Astrocyte of the spinal cord (primary cell): ENCODE measurements at regions not wholly inside any gene's neighbourhood (a gene's known extent, or its start where the extent isn't known, plus 50 kb on each side); places are given as distances from the start of the nearest gene placed in this dataset.

Experiments
- DNase-seq: peaks from one replicate; pipeline ENCODE4 v3.0.0; 2011; ENCODE audit warnings: low read depth, low spot score
- H3K4me3 ChIP-seq: 2 replicates; pipeline ENCODE4 v1.5.1; 2011; ENCODE audit warnings: low read depth, mild to moderate bottlenecking, low read length, moderate library complexity
- in situ Hi-C: cut with HindIII; loops from 2 replicates; pipeline ENCODE4 v1.10.0; 2017; ENCODE audit warnings: low sequenced_read_pairs
- TF ChIP-seq, protein P1 (sequence below): IDR thresholded peaks from 2 replicates; pipeline ENCODE4 v1.5.1; 2012; ENCODE audit warnings: low read depth, mild to moderate bottlenecking, low read length, inconsistent platforms

- no peak overlapping the region for H3K4me3 ChIP-seq
- no peak for DNase-seq
- TF ChIP-seq, protein P1, sequence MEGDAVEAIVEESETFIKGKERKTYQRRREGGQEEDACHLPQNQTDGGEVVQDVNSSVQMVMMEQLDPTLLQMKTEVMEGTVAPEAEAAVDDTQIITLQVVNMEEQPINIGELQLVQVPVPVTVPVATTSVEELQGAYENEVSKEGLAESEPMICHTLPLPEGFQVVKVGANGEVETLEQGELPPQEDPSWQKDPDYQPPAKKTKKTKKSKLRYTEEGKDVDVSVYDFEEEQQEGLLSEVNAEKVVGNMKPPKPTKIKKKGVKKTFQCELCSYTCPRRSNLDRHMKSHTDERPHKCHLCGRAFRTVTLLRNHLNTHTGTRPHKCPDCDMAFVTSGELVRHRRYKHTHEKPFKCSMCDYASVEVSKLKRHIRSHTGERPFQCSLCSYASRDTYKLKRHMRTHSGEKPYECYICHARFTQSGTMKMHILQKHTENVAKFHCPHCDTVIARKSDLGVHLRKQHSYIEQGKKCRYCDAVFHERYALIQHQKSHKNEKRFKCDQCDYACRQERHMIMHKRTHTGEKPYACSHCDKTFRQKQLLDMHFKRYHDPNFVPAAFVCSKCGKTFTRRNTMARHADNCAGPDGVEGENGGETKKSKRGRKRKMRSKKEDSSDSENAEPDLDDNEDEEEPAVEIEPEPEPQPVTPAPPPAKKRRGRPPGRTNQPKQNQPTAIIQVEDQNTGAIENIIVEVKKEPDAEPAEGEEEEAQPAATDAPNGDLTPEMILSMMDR: no peak
- in situ Hi-C loops: no loop called here
Observed at GRCh38 chr5:28557114-28557513, 1518.7 kb upstream of the CDH9 start.

DNA sequence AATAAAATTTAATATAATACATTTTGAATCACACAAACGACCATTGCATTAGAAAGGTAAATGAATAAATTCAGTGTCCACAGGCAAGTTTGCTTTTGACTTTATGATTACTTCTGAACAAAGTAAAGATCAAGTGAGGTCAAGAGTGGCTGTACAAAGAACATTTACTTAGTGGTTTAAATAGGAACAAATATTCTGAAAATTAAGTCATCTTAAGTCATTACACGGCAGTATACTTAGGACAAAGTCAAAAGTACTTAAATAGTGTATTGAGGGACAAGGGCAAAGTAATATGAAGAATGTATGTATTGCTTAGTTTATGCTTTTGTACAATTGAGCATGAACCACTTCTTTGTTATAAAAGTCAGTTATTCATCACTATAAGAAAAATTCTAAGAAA is 1511.2 kb upstream of the CDH9 start:
- in situ Hi-C loops: no loop called here

DNA sequence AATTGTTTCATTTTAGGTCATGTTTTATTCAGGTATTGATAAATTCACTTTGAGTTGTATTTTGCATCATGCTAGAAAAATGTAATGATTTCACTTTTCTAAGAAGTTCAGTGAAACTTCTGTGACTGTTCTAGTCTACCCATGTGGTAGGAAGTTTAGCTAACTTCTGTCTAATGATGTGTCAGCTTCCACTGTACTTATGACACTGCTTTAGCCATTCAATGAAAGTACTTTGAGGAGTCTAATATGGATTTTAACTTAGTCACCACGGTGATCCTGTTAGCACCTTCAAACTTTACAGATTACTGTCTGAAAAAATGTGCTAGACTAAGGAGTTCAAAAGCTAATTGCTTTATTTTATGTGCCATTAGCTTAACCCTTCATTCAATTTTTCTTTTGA is 1510.5 kb upstream of the CDH9 start:
- TF ChIP-seq, protein P1: no peak
- peak; percentile 32 for DNase-seq
- in situ Hi-C loops: no loop called here
- H3K4me3 ChIP-seq: no peak overlapping the region

More for the DNA sequence above, 1511.2 kb upstream of the CDH9 start:
- no peak for DNase-seq
- H3K4me3 ChIP-seq: no peak overlapping the region
- TF ChIP-seq, protein P1: no peak

DNA sequence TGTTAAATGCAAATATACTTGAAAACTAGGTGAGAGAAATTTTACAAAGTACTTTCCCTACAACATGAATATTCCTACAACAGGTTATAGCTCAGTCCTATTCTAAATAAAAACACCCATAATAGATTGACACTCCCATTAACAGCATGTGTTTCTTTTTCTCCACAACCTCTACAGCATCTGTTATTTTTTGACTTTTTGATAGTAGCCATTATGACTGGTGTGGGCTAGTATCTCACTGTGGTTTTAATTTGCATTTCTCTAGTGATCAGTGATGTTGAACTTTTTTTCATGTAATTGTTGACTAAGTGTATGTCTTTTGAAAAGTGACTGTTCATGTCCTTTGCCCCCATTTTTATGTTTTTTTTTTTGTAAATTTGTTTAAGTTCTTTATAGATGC is 1506.1 kb upstream of the CDH9 start:
- DNase-seq: no peak
- no peak overlapping the region for H3K4me3 ChIP-seq
- TF ChIP-seq, protein P1: no peak
- in situ Hi-C loops: no loop called here

DNA sequence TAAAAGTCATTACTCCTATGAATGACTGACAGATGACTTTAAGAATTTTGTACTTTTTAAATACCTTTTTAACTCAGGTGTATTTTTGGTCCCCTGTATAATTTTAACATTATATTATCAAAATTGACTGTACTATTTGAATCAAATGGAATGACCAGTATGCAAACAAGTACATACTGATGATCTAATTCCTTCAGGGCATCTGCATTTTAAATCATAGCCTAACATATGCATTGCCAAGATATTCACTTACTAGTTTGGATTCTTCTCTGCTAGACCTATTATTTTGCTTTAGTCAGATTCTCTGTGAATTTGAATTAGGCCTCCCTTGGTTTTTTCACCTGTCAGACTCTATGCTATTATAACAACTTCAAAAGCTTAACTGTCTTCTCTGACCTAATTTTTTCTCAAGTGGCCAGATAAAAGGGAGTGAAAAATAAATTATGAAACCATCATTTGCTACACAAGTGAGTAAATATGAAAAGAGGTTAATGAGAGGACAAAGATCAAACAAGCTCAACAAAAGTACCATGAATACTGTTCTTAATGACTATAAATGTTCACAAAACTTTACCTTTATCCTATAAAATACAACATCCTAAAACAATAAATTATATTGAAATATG is 1505.2 kb upstream of the CDH9 start:
- in situ Hi-C loops: no loop called here
- DNase-seq: no peak
- TF ChIP-seq, protein P1: no peak
- H3K4me3 ChIP-seq: no peak overlapping the region

DNA sequence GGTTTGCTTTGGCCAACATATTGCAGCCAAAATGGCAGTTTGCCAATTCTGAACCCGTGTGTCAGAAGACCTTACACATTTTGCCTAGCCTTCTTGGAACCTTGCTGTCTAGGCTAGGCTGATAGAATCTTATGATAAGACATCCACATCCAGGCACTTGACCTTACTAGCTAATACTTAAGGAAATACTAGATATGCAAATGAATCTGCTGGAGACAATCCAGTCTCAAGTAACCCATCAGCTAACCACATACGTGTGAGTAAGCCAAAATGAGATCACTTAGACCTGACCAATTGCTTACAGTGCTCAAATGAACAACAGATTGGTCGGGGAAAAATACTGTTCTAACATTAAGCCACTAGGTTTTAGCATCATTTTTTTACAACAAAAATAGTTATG is 1504.6 kb upstream of the CDH9 start:
- in situ Hi-C loops: no loop called here
- H3K4me3 ChIP-seq: no peak overlapping the region
- TF ChIP-seq, protein P1: no peak
- peak; percentile 96 for DNase-seq
